Esophagus (tissue), 2 donors: ENCODE measurements at regions not wholly inside any gene's neighbourhood (a gene's known extent, or its start where the extent isn't known, plus 50 kb on each side); places are given as distances from the start of the nearest gene placed in this dataset.

Experiments used
- H3K27ac ChIP-seq, 2 donors: one replicate each; pipeline ENCODE4 v1.5.1; 2013; ENCODE audit warnings: low read depth in 2 of 2, mild to moderate bottlenecking in 2 of 2, inconsistent platforms in 1 of 2, low read length in 1 of 2, moderate library complexity in 1 of 2
- H3K27me3 ChIP-seq, 2 donors: one replicate each; pipeline ENCODE4 v1.6.1; 2013; ENCODE audit warnings: low read length in 2 of 2, control low read depth in 1 of 2, mild to moderate bottlenecking in 1 of 2; ENCODE audit not compliant: insufficient read depth in 2 of 2, control insufficient read depth in 1 of 2
- H3K36me3 ChIP-seq, 2 donors: one replicate each; pipeline ENCODE4 v1.6.1; 2013; ENCODE audit warnings: low read length in 1 of 2; ENCODE audit not compliant: control insufficient read depth in 2 of 2, insufficient read depth in 2 of 2
- H3K4me1 ChIP-seq, 2 donors: one replicate each; pipeline ENCODE4 v1.6.1; 2013; ENCODE audit warnings: low read length in 1 of 2; ENCODE audit not compliant: control insufficient read depth in 2 of 2, insufficient read depth in 2 of 2
- H3K4me3 ChIP-seq, 2 donors: one replicate each; pipeline ENCODE4 v1.5.1; 2013; ENCODE audit warnings: low read length in 2 of 2, mild to moderate bottlenecking in 2 of 2, low read depth in 1 of 2, moderate library complexity in 1 of 2
- H3K9me3 ChIP-seq, 2 donors: one replicate each; pipeline ENCODE4 v1.6.1; 2013; ENCODE audit warnings: mild to moderate bottlenecking in 2 of 2, low read depth in 1 of 2, low read length in 1 of 2, moderate library complexity in 1 of 2; ENCODE audit not compliant: control insufficient read depth in 2 of 2, insufficient read depth in 1 of 2
- WGBS, 2 donors: extraction: QIAGEN DNeasy Blood & Tissue Kit; methylation state at CpG; one replicate each; pipeline ENCODE4 v1.1.7; 2013; 5-methylcytosine and 5-hydroxymethylcytosine counted together
- donor health status: healthy with polysubstance abuse.
- donor health status: Bipolar disorder and iron deficiency.

GRCh38 chr3:182234881-182235280, 523.2 kb downstream of the SOX2 start:
- H3K27me3 ChIP-seq = no peaks in the 10 kb centered on the region
- no peak overlapping the region for H3K27ac ChIP-seq
- no peaks in the 10 kb centered on the region for H3K36me3 ChIP-seq
- H3K4me1 ChIP-seq = no peaks in the 10 kb centered on the region
- 45 to 46% methylated on average over 2 of the region's 2 CpGs for WGBS, 2 donors
- no peak overlapping the region for H3K4me3 ChIP-seq
- no peaks in the 10 kb centered on the region for H3K9me3 ChIP-seq

- H3K4me3 ChIP-seq = no peak overlapping the region
- WGBS, 2 donors = 58 to 78% methylated on average over 2 of the region's 2 CpGs
- no peak overlapping the region for H3K27ac ChIP-seq
- no peaks in the 10 kb centered on the region for H3K9me3 ChIP-seq
- no peaks in the 10 kb centered on the region for H3K4me1 ChIP-seq
- H3K36me3 ChIP-seq = no peaks in the 10 kb centered on the region
- no peaks in the 10 kb centered on the region for H3K27me3 ChIP-seq
Measured at GRCh38 chr3:182235504-182235903, 523.8 kb downstream of the SOX2 start.

GRCh38 chr3:182238126-182238525, 526.4 kb downstream of the SOX2 start:
- H3K9me3 ChIP-seq = no peaks in the 10 kb centered on the region
- H3K27me3 ChIP-seq = no peaks in the 10 kb centered on the region
- 60 to 78% methylated on average over 8 of the region's 8 CpGs for WGBS, 2 donors
- H3K27ac ChIP-seq = no peak overlapping the region
- H3K4me1 ChIP-seq = no peaks in the 10 kb centered on the region
- H3K4me3 ChIP-seq = no peak overlapping the region
- H3K36me3 ChIP-seq = no peaks in the 10 kb centered on the region

- H3K4me3 ChIP-seq = no peak overlapping the region
- no peaks in the 10 kb centered on the region for H3K36me3 ChIP-seq
- WGBS, 2 donors = 90 to 92% methylated on average over 2 of the region's 2 CpGs
- H3K27me3 ChIP-seq = no peaks in the 10 kb centered on the region
- H3K4me1 ChIP-seq = no peaks in the 10 kb centered on the region
- no peaks in the 10 kb centered on the region for H3K9me3 ChIP-seq
- no peak overlapping the region for H3K27ac ChIP-seq
Measured at GRCh38 chr3:182239316-182239715, 527.6 kb downstream of the SOX2 start.

GRCh38 chr3:182240474-182240873, 528.7 kb downstream of the SOX2 start:
- H3K27me3 ChIP-seq = no peaks in the 10 kb centered on the region
- H3K4me1 ChIP-seq = no peaks in the 10 kb centered on the region
- no peaks in the 10 kb centered on the region for H3K9me3 ChIP-seq
- no peaks in the 10 kb centered on the region for H3K36me3 ChIP-seq
- WGBS, 2 donors = 49 to 61% methylated on average over 2 of the region's 2 CpGs
- no peak overlapping the region for H3K27ac ChIP-seq
- no peak overlapping the region for H3K4me3 ChIP-seq

- WGBS, 2 donors = 79 to 84% methylated on average over 8 of the region's 8 CpGs
- no peaks in the 10 kb centered on the region for H3K36me3 ChIP-seq
- peak overlapping the region in 1 of 2 donors; percentile 15 for H3K27ac ChIP-seq
- no peaks in the 10 kb centered on the region for H3K27me3 ChIP-seq
- no peak overlapping the region for H3K4me3 ChIP-seq
- H3K4me1 ChIP-seq = no peaks in the 10 kb centered on the region
- no peaks in the 10 kb centered on the region for H3K9me3 ChIP-seq
Measured at GRCh38 chr3:182241196-182241765, 529.6 kb downstream of the SOX2 start.

- H3K27me3 ChIP-seq = no peaks in the 10 kb centered on the region
- peak overlapping the region; percentile 15 to 40 for H3K27ac ChIP-seq
- WGBS, 2 donors = 63 to 65% methylated on average over 15 of the region's 15 CpGs
- no peaks in the 10 kb centered on the region for H3K9me3 ChIP-seq
- no peaks in the 10 kb centered on the region for H3K4me1 ChIP-seq
- no peaks in the 10 kb centered on the region for H3K36me3 ChIP-seq
- H3K4me3 ChIP-seq = no peak overlapping the region
Measured at GRCh38 chr3:182241766-182242488, 530.2 kb downstream of the SOX2 start.

GRCh38 chr3:182242489-182242942, 530.8 kb downstream of the SOX2 start:
- no peak overlapping the region for H3K4me3 ChIP-seq
- H3K9me3 ChIP-seq = no peaks in the 10 kb centered on the region
- no peaks in the 10 kb centered on the region for H3K36me3 ChIP-seq
- peak overlapping the region in 1 of 2 donors; percentile 40 for H3K27ac ChIP-seq
- H3K27me3 ChIP-seq = no peaks in the 10 kb centered on the region
- no peaks in the 10 kb centered on the region for H3K4me1 ChIP-seq

- Histone ChIP-seq H3K27ac (no peak overlapping the region), H3K27me3 (no peaks in the 10 kb centered on the region), H3K9me3 (no peaks in the 10 kb centered on the region), H3K4me3 (no peak overlapping the region), H3K36me3 (no peaks in the 10 kb centered on the region), H3K4me1 (no peaks in the 10 kb centered on the region)
- WGBS, 2 donors = 33 to 60% methylated on average over 1 of the region's 1 CpG
Measured at GRCh38 chr3:182243625-182244024, 531.9 kb downstream of the SOX2 start.
